Hepatocyte (in vitro differentiated cells): ENCODE measurements at regions not wholly inside any gene's neighbourhood (a gene's known extent, or its start where the extent isn't known, plus 50 kb on each side); places are given as distances from the start of the nearest gene placed in this dataset.

ENCODE experiments used
- DNase-seq: peaks from one replicate; pipeline ENCODE4 v3.0.0-alpha.2; 2016; ENCODE audit warnings: low spot score
- H2AFZ ChIP-seq: fragments of 200-600 bp; sonication (generic); 2 replicates; pipeline ENCODE4 v1.6.0; 2016; ENCODE audit warnings: antibody characterized with exemption, mild to moderate bottlenecking
- H3K27ac ChIP-seq: fragments of 200-600 bp; sonication (generic); 2 replicates; pipeline ENCODE4 v1.5.1; 2016; ENCODE audit warnings: mild to moderate bottlenecking
- H3K27me3 ChIP-seq: fragments of 200-600 bp; sonication (generic); 2 replicates; pipeline ENCODE4 v1.6.1; 2016
- H3K36me3 ChIP-seq: fragments of 200-600 bp; sonication (generic); replicated peaks from 2 replicates; pipeline ENCODE4 v1.5.1; 2016; ENCODE audit warnings: low read depth; ENCODE audit not compliant: insufficient read depth
- H3K4me1 ChIP-seq: fragments of 200-600 bp; sonication (generic); 2 replicates; pipeline ENCODE4 v1.5.1; 2016; ENCODE audit warnings: mild to moderate bottlenecking, moderate library complexity; ENCODE audit not compliant: insufficient read depth
- H3K4me2 ChIP-seq: fragments of 200-600 bp; sonication (generic); 2 replicates; pipeline ENCODE4 v1.6.0; 2016
- H3K4me3 ChIP-seq: fragments of 200-600 bp; sonication (generic); 2 replicates; pipeline ENCODE4 v1.5.1; 2016; ENCODE audit warnings: mild to moderate bottlenecking
- H3K79me2 ChIP-seq: fragments of 200-600 bp; sonication (generic); 2 replicates; pipeline ENCODE4 v1.6.0; 2017; ENCODE audit warnings: mild to moderate bottlenecking
- H3K9me2 ChIP-seq: fragments of 200-600 bp; sonication (generic); replicated peaks from 2 replicates; pipeline ENCODE4 v1.6.0; 2017; ENCODE audit warnings: mild to moderate bottlenecking; ENCODE audit not compliant: insufficient read depth
- H3K9me3 ChIP-seq: fragments of 200-600 bp; sonication (generic); 2 replicates; pipeline ENCODE4 v1.5.1; 2016; ENCODE audit warnings: low read depth, mild to moderate bottlenecking
- H4K20me1 ChIP-seq: fragments of 200-600 bp; sonication (generic); 2 replicates; pipeline ENCODE4 v1.6.0; 2016; ENCODE audit warnings: mild to moderate bottlenecking; ENCODE audit not compliant: insufficient read depth, poor library complexity, severe bottlenecking
- EZH2 ChIP-seq: fragments of 200-600 bp; sonication (generic); IDR thresholded peaks from 2 replicates; pipeline ENCODE4 v1.6.1; 2016; ENCODE audit warnings: antibody characterized with exemption, mild to moderate bottlenecking, borderline replicate concordance
- EZH2phosphoT487 ChIP-seq: fragments of 200-600 bp; sonication (generic); IDR thresholded peaks from one replicate; pipeline ENCODE4 v1.6.1; 2018; ENCODE audit warnings: antibody characterized with exemption, mild to moderate bottlenecking, low read depth, moderate library complexity; ENCODE audit not compliant: unreplicated experiment, severe bottlenecking
- WGBS: methylation state at CpG from one replicate; pipeline ENCODE4 v1.1.6; 2016; ENCODE audit warnings: low lambda C conversion rate; ENCODE audit errors: missing lambda C conversion rate; 5-methylcytosine and 5-hydroxymethylcytosine counted together
- TF ChIP-seq, protein P1 (sequence below): fragments of 200-600 bp; sonication (generic); IDR thresholded peaks from 2 replicates; pipeline ENCODE4 v1.5.1; 2016; ENCODE audit warnings: antibody characterized with exemption, mild to moderate bottlenecking; ENCODE audit not compliant: poor library complexity

DNA sequence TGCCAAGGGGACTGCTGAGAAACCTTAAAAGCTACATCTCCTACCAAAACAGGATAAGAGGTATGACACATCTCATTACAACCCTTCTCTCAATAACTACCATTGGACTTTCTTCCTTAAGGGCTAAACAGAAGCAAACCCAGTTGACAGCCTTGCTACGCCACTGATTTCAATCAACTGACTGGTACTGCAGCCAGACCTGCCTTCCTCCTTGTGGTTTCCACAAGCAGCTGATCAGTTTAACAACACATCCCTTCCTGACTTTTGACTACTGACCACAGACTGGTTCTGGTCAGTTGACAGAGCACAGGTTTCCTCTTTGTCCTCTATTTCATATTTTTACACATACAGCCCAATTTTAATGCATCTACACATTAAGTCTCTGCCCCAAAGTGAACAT, 108.8 kb downstream of the ADAMTS1 start:
- no peak overlapping the region for H2AFZ ChIP-seq
- no peaks in the 10 kb centered on the region for H3K36me3 ChIP-seq
- TF ChIP-seq, protein P1, sequence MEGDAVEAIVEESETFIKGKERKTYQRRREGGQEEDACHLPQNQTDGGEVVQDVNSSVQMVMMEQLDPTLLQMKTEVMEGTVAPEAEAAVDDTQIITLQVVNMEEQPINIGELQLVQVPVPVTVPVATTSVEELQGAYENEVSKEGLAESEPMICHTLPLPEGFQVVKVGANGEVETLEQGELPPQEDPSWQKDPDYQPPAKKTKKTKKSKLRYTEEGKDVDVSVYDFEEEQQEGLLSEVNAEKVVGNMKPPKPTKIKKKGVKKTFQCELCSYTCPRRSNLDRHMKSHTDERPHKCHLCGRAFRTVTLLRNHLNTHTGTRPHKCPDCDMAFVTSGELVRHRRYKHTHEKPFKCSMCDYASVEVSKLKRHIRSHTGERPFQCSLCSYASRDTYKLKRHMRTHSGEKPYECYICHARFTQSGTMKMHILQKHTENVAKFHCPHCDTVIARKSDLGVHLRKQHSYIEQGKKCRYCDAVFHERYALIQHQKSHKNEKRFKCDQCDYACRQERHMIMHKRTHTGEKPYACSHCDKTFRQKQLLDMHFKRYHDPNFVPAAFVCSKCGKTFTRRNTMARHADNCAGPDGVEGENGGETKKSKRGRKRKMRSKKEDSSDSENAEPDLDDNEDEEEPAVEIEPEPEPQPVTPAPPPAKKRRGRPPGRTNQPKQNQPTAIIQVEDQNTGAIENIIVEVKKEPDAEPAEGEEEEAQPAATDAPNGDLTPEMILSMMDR = no peak
- no peak for TF ChIP-seq EZH2phosphoT487
- TF ChIP-seq EZH2 = no peak
- no peaks in the 10 kb centered on the region for H3K9me3 ChIP-seq
- H3K27ac ChIP-seq = no peak overlapping the region
- H3K4me2 ChIP-seq = no peak overlapping the region
- H4K20me1 ChIP-seq = no peaks in the 10 kb centered on the region
- H3K4me3 ChIP-seq = no peak overlapping the region
- no peaks in the 10 kb centered on the region for H3K9me2 ChIP-seq
- DNase-seq = no peak
- WGBS = 96% methylated on average over 1 of the region's 1 CpG
- no peaks in the 10 kb centered on the region for H3K27me3 ChIP-seq
- no peaks in the 10 kb centered on the region for H3K79me2 ChIP-seq
- H3K4me1 ChIP-seq = no peaks in the 10 kb centered on the region

DNA sequence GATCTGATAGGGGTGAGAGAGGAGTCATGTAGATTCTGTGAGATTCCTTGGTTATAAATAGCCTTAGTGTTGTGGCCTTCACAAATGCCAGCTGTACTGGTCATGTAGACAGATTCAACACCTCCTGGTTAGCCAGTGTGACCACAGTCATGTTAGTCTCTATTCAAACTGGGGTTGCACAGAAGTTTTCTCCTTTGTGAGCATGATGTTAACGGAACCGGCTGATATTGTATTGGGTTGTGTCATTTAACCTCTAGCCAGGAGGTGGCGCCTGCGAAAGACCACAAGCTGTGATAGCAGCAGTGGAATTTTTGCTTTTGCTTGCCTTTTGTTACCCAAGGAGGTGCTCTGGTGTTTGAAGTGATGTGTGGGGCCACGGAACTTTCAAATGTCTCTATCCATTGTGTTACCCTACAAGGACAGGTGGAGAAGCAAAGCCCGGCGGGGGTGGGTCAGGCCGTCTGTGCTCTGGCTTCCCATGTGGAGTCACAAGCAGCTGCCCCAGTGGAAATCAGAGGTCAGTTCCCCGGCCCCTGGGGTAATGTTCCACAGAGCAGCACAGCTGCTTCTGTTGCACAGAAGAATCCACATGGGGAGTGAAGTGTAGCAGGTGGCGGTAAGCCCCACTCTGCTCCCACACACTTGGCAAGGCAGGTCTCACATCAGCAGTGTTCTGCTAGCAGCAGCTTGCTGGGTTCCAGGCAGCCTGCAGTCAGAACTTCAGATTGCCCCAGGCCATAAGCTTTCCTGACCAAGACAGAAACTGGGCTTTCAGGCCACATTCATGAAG, 112.6 kb downstream of the ADAMTS1 start:
- DNase-seq = peak; percentile 66
- H3K9me3 ChIP-seq = no peaks in the 10 kb centered on the region
- H2AFZ ChIP-seq = no peak overlapping the region
- H4K20me1 ChIP-seq = no peaks in the 10 kb centered on the region
- no peak overlapping the region for H3K27ac ChIP-seq
- peak overlapping the region; percentile 31 for H3K4me2 ChIP-seq
- WGBS = 45% methylated on average over 10 of the region's 10 CpGs
- H3K4me1 ChIP-seq = no peaks in the 10 kb centered on the region
- H3K79me2 ChIP-seq = no peaks in the 10 kb centered on the region
- H3K27me3 ChIP-seq = no peaks in the 10 kb centered on the region
- H3K4me3 ChIP-seq = no peak overlapping the region
- no peaks in the 10 kb centered on the region for H3K9me2 ChIP-seq
- no peak for TF ChIP-seq EZH2phosphoT487
- TF ChIP-seq, protein P1 = peak; percentile 67
- no peaks in the 10 kb centered on the region for H3K36me3 ChIP-seq

DNA sequence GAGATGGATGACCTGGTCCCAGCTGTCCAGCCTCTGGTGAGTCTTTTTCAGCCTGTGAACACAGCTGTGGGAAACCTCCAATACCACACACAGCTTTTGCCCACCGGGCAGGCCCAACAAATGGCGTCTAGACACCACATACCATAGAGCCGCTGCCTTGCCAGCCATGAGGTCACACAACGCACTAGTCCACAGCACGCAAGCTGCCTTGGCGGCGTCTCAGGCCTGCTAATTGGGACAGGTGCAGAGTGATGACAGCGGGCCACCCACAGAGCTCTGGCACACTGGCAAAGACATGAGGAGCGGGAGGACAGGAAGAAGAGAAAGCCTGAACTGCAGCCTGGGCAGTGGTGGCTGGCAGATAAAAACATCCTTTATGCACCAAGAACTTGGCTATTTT, 125.5 kb downstream of the ADAMTS1 start:
- no peaks in the 10 kb centered on the region for H4K20me1 ChIP-seq
- H3K27ac ChIP-seq = no peak overlapping the region
- H3K4me2 ChIP-seq = no peak overlapping the region
- DNase-seq = no peak
- TF ChIP-seq, protein P1 = no peak
- no peak for TF ChIP-seq EZH2phosphoT487
- TF ChIP-seq EZH2 = no peak
- H3K27me3 ChIP-seq = no peaks in the 10 kb centered on the region
- H3K36me3 ChIP-seq = no peaks in the 10 kb centered on the region
- no peak overlapping the region for H2AFZ ChIP-seq
- 80% methylated on average over 9 of the region's 9 CpGs for WGBS
- no peaks in the 10 kb centered on the region for H3K9me2 ChIP-seq
- no peaks in the 10 kb centered on the region for H3K4me1 ChIP-seq
- H3K4me3 ChIP-seq = no peak overlapping the region
- no peaks in the 10 kb centered on the region for H3K9me3 ChIP-seq
- no peaks in the 10 kb centered on the region for H3K79me2 ChIP-seq
